ENCODE measurements at regions not wholly inside any gene's neighbourhood (a gene's known extent, or its start where the extent isn't known, plus 50 kb on each side); places are given as distances from the start of the nearest gene placed in this dataset.

DNA sequence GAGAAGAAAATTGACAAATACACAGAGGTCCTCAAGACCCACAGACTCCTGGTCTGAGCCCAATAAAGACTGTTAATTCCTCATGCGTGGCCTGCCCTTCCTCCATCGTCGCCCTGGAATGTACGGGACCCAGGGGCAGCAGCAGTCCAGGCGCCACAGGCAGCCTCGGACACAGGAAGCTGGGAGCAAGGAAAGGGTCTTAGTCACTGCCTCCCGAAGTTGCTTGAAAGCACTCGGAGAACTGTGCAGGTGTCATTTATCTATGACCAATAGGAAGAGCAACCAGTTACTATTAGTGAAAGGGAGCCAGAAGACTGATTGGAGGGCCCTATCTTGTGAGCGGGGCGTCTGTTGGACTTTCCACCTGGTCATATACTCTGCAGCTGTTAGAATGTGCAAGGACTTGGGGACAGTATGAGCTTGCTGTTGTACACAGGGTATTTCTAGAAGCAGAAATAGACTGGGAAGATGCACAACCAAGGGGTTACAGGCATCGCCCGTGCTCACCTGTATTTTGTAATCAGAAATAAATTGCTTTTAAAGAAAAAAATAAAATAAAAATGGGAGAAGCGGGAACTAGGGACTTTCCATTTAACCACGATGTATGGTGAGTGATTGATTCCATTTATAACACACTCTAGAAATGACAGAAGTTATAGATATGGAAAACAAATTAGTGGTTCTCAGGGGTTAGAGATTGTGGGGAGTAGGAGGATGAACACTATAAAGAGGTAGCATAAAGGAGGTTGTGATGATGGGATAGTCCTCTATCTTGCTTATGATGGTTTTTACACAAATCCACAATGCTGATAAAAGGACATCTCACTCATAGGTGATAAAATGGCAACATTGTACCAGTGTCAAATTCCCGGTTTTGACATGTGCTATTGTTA lies 244.7 kb downstream of the MRPL39 start:
- in situ Hi-C loops (cut with HindIII; ENCODE audit: low pct_unique_long_range_greater_than_20kb, low sequenced_read_pairs) = no loop called here
- DNase-seq (ENCODE audit: low read depth) = no peak

DNA sequence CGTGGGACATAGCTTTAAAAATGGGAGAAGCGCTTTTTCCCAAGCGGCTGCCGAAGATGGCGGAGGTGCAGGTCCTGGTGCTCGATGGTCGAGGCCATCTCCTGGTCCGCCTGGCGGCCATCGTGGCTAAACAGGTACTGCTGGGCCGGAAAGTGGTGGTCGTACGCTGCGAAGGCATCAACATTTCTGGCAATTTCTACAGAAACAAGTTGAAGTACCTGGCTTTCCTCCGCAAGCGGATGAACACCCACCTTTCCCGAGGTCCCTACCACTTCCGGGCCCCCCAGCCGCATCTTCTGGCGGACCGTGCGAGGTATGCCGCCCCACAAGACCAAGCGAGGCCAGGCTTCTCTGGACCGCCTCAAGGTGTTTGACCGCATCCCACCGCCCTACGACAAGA lies 245.5 kb downstream of the MRPL39 start:
- in situ Hi-C loops (cut with HindIII; ENCODE audit: low pct_unique_long_range_greater_than_20kb, low sequenced_read_pairs) = no loop called here
- DNase-seq (ENCODE audit: low read depth) = no peak

DNA sequence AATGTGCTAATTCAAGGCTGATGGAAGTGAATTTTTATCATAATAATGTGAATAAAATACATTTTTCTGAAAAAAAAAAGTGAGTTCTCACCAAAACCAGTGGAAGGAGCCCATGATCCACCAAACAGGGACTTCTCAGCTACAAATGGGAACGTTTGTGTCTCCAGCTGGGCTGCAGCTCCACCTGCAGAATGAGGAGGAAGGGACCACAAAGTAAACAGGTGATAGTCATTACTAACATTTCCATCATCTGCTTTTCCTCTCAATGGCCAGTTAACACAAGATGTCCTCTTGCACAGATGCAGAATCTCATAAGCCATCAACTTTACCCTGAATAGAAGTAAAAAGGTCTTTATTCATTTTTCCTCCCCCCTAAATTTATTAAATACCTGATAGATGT lies 246.2 kb downstream of the MRPL39 start:
- DNase-seq (ENCODE audit: low read depth) = no peak
- in situ Hi-C loops (cut with HindIII; ENCODE audit: low pct_unique_long_range_greater_than_20kb, low sequenced_read_pairs) = no loop called here

DNA sequence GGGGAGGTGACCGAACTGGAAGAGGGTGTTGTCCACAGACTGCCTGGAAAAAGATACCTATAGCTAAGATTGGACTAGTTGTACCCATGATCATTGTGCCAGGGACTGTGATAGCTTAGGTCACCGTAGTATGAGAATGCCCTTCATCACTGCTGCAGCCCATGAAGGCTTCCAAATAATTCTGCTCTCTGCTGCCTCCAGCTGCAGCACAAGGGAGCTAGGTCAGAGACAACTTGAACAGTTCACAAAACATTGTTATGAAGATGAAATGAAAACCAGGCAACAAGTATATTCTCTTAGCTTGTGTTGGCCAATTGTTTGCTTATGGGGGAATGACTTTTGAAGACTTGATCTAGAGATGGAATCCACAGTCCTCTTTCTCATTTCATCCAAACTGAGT lies 246.7 kb downstream of the MRPL39 start:
- in situ Hi-C loops (cut with HindIII; ENCODE audit: low pct_unique_long_range_greater_than_20kb, low sequenced_read_pairs) = no loop called here
- no peak for DNase-seq (ENCODE audit: low read depth)

DNA sequence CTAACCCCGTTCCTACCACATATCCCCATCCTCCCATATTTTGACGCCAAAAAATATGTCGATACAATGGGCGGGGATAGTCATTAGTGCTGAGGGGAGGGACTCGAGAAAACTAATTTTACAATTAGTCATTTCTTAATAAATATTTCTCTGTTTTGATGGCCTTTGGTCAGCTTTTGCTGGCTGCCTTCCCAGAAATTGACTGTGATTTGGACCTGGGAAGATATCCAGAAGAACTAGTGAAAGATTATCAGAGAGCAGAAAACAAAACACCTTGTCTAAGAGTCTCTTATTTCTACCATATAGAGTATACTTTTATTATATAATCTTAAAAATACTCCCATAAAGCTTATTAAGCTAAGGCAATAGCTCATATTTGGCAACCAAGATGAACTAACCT lies 247.6 kb downstream of the MRPL39 start:
- in situ Hi-C loops (cut with HindIII; ENCODE audit: low pct_unique_long_range_greater_than_20kb, low sequenced_read_pairs) = no loop called here
- no peak for DNase-seq (ENCODE audit: low read depth)

DNA sequence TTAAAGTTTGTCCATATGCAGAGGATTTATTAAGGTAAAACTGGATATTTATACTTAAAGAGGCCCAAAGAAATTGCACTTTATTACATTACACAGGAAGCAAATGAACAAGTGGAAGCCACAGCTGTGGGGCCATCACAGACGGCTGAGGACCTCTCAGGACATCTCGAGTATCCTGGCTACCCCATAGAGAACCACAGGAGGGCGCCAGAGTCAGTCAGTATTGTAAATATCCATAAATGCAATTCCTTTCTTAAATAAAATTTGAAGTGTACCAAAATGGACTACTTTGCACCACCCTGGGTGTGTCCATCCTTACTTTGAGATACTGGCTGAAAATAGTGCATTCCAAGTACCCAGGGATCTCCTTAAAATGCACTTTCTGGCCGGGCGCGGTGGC lies 257.2 kb downstream of the MRPL39 start:
- in situ Hi-C loops (cut with HindIII; ENCODE audit: low pct_unique_long_range_greater_than_20kb, low sequenced_read_pairs) = no loop called here
- no peak for DNase-seq (ENCODE audit: low read depth)

DNA sequence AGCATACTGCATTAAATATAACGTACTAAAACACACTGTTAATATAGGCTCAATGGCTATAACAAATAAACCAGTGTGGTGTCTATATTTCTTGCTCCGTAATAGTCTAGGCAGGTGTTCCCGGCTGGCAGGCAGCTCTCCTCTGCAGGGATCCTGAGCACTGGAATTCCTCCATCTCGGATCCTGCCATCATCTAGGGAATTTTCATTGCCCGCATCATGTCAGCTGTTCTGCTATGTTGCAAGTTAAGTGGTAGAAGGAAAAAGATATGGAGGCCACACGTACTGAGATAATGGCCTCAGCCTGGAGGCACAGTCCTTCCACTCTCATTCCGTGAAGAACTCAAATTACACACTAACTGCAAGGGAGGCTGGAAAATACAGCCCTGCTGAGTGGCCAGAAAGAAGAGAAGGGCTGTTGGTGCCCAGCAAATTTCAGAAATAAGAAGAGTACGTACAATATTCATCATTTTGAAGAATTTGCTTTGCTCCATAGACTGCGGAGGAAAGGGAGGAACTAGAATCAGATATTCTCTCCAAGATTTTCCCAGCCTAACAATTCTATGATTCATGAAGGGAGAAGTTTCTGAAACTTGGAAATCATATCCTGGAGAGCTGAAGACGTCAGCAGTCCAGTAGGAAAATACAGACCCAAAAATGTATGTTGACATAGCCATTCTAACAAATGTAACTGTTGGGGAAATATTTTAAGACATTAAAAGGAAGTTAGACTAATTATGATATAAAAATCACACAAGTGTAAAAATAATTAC lies 263.3 kb downstream of the MRPL39 start:
- no peak for DNase-seq (ENCODE audit: low read depth)
- in situ Hi-C loops (cut with HindIII; ENCODE audit: low pct_unique_long_range_greater_than_20kb, low sequenced_read_pairs) = no loop called here

DNA sequence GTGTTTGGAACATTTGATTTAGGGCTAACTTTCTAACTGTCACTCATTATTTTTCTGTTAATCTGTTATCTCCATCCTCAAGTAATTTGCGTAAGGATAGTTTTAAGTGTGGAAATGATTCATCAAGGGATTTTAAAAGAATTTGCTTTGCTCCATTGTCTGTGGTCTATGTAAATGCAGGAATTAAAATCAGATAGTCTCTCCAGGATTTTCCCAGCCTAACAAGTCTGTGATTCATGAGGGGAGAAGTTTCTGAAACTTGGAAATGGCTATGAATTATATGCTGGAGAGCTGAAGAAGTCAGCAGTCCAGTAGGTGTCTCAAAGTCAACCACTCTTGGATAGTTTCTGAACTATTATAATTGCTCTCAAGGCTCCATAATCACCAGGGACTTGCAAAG lies 264.5 kb downstream of the MRPL39 start:
- in situ Hi-C loops (cut with HindIII; ENCODE audit: low pct_unique_long_range_greater_than_20kb, low sequenced_read_pairs) = no loop called here
- no peak for DNase-seq (ENCODE audit: low read depth)

DNA sequence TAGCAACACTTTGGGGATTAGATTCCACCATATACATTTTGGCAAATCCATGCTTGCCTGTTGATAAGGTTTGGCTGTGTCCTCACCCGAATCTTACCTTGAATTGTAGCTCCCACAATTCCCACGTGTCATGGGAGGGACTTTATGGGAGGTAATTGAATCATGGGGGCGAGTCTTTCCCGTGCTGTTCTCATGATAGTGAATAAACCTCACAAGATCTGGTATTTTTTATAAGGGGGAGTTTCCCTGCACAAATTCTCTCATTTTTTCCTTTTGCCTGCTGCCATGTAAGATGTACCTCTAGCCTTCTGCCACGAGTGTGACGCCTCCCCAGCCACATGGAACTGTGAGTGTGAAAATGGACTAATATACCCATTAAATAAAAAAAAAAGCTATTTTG lies 265.3 kb downstream of the MRPL39 start:
- no peak for DNase-seq (ENCODE audit: low read depth)
- in situ Hi-C loops (cut with HindIII; ENCODE audit: low pct_unique_long_range_greater_than_20kb, low sequenced_read_pairs) = no loop called here

DNA sequence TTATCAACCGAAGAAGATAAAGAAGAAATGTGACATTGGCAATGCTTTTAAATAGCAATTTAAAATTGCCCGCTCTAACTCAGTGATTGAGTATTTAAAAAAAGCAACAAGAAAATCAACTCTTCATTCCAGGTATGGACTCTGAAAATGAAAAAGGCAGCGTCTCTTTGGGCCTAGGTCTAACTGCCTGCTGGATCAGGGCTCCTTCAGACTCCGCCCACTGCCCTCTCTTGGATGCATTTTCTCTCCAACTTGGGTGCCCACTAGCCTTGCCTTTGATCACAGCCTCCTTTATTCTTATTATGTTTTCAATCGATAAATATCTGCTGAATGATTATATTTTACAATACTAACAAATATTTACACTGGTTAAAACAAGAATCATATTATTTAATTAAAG lies 268.9 kb downstream of the MRPL39 start:
- no peak for DNase-seq (ENCODE audit: low read depth)
- in situ Hi-C loops (cut with HindIII; ENCODE audit: low pct_unique_long_range_greater_than_20kb, low sequenced_read_pairs) = no loop called here

DNA sequence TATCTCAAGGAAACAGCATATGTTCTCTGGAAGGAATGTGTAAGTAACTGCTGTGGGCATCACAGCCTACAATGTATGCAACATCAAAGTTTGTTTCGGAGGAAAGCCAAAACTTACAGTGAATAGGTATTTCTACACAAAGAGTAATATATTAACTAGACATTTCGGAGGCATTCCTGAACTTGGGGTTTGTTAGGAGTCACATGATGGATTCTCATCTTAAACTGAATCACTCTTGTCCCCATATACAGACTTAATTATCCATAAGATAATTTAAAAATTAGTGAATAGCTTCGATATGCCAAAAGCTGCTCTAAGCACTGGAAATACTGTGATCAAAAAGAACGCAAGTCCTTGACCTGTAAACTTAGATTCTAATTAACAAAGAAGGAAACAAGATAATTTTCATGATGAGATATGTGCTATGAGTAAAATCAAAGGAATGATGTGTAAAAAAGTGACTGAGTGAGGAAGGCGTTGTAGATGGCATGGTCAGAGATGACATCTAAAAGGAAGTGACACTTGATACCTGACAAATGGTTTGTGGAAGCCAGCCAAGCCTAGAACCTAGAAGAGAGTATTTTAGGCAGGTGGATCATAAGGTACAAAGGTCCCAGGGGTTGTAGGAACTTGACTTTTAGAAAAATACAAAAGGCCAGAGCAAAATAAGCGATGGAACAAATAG lies 273.1 kb downstream of the MRPL39 start:
- no peak for DNase-seq (ENCODE audit: low read depth)
- in situ Hi-C loops (cut with HindIII; ENCODE audit: low pct_unique_long_range_greater_than_20kb, low sequenced_read_pairs) = no loop called here

DNA sequence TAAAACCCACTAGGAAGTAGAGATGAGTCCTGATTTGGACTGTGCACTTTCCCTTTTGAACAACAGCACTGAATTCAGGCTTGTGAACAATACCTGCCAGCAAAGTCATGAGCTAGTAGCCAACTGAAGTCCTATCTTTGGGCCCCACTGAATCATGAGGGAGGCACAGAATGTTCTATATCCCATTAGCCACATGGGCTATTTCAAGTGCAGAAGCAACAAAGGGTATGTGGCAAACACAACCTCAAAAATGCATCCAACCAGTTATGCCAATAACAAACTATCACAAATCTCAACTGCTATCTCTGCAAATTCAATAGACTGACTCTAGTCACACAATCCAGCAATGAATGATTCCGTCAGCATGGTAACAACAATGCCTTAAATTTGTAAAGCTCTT lies 276.0 kb downstream of the MRPL39 start:
- in situ Hi-C loops (cut with HindIII; ENCODE audit: low pct_unique_long_range_greater_than_20kb, low sequenced_read_pairs) = no loop called here

DNA sequence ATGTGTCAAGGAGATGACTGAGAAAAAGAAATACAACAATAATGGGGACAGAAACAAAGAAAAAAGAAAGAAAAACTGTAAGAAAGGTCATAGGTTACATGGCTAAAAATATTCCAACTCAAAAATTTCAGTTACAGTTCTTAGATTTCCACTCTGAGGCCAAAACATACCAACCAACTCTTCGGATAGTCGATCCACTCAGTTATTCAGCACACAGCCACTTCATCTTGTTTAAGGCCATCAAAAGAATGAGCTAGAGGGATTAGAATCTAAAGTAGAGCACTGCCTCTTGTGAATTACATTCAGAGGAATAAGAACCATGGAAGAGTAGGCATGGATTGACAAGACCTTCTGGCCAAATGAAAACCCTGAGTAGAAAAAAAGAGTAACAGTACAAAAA lies 277.0 kb downstream of the MRPL39 start:
- in situ Hi-C loops (cut with HindIII; ENCODE audit: low pct_unique_long_range_greater_than_20kb, low sequenced_read_pairs) = no loop called here
- no peak for DNase-seq (ENCODE audit: low read depth)

More for the DNA sequence above, 276.0 kb downstream of the MRPL39 start:
- DNase-seq (ENCODE audit: low read depth) = no peak

DNA sequence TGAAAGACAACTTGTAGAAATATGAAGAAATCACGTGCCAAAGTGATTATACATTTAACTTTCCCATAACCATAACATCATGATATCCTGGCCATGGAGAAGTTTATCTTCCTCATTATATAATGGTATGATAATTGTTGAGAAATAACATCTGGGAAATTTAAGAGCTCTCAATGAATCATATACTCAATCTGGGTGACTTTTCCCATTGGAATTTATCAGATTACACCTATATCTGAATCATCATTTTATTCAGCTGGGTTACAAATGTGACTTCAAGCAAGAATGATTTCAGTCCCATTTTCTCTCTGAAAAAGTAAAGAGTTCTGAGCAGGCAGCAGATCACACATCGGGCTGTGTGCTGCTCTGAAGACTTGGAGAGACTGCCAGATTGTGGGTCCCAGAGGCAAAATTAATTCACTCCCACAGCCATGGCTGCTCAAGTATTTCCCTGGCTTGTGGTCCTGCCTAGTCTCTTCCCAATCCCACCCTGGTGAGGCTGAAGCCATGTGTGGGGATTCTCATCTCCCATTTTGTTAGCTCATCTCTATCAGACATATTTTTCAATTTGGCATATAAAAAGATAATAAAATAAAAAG lies 278.0 kb downstream of the MRPL39 start:
- DNase-seq (ENCODE audit: low read depth) = no peak
- in situ Hi-C loops (cut with HindIII; ENCODE audit: low pct_unique_long_range_greater_than_20kb, low sequenced_read_pairs) = no loop called here

DNA sequence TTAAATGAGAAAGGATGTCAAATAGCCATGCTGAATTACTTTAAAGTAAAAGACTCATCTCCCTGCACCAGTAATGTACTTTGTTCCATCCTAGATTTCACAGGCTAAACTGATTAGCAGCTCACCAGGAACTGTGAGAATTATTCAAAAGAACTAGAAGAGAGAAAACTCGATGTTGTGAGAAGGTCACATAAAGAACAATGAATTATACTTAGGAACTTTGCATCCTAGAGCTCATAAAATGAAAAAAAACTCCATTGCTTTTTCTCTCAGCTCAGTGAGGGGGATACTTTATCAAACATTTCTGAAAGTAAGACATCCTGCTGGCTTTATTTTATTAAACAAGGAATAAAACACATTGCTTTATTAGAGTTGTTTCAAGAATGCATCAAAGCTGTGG lies 278.5 kb downstream of the MRPL39 start:
- DNase-seq (ENCODE audit: low read depth) = no peak
- in situ Hi-C loops (cut with HindIII; ENCODE audit: low pct_unique_long_range_greater_than_20kb, low sequenced_read_pairs) = no loop called here

DNA sequence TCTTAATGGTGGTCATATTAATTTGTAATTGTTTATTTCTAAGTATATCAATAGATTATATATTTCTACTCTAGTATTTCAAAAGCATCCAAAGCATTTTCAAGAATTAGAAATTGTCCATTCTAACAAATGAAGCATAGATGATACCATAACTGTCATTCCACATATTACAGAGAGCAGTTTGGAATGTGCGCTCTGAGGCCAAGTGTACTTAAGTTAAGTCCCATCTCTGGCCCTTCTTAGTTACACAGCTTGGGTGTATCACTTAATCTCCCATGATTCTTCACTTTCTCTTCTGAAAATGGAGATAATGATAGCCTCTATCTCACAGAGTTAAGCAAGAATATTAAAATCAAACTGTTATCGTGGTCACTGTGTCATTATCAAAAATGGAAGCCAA lies 281.1 kb downstream of the MRPL39 start:
- in situ Hi-C loops (cut with HindIII; ENCODE audit: low pct_unique_long_range_greater_than_20kb, low sequenced_read_pairs) = no loop called here
- DNase-seq (ENCODE audit: low read depth) = no peak

DNA sequence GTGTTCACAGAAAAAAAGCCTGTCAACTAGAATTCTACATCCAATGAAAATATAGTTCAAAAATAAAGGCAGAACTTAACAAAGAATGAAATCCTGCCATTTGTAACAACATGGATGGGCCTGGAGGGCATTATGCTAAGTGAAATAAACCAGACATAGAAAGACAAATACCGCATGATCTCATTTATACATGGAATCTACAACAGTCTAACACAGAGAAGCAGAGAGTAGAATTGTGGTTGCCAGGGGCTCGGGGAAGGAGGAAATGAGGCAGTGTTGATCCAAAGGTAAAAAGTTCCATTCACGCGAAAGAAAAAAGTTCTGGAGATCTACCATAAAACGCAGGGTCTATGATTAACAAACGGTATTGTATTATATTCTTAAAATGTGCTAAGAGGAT lies 282.6 kb downstream of the MRPL39 start:
- DNase-seq (ENCODE audit: low read depth) = no peak
- in situ Hi-C loops (cut with HindIII; ENCODE audit: low pct_unique_long_range_greater_than_20kb, low sequenced_read_pairs) = no loop called here

DNA sequence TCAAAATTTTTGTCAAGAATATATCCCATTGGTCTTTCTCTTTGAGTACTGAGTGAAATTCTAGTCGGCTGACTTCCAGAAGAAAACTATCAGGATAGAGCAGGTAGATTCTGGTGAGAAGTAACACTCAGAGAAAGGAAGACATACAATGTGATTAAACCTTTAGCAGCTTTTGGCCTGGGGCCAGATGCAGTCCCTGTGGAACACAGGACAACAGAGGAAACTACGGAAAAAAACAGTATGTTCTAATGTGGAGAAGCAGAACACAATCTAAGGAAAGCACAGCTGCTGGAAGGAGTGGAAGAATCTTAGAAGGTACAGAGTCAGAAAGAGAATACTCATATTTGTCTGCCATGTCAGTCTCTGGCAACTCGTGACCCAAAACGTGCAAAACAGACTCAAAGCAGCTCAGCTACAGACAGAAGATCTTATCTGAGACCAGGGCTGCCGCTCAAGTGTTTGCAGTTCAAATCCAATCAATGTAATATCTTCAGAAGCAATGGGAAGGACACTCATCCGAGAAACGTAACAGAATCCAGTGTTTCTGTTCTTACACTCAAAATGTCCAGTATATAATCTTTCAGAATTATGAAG lies 283.8 kb downstream of the MRPL39 start:
- in situ Hi-C loops (cut with HindIII; ENCODE audit: low pct_unique_long_range_greater_than_20kb, low sequenced_read_pairs) = no loop called here
- DNase-seq (ENCODE audit: low read depth) = no peak
